Liver (tissue), 2 donors: ENCODE measurements at regions not wholly inside any gene's neighbourhood (a gene's known extent, or its start where the extent isn't known, plus 50 kb on each side); places are given as distances from the start of the nearest gene placed in this dataset.

ENCODE experiments used
- CTCF ChIP-seq: fragments of 150-350 bp; IDR thresholded peaks from 2 replicates; pipeline ENCODE4 v1.5.1; 2017; ENCODE audit warnings: improper control_type of control experiment, low read depth, low read length; ENCODE audit not compliant: missing input control
- YY1 ChIP-seq: IDR thresholded peaks from 2 replicates; pipeline ENCODE4 v1.6.1; 2016; ENCODE audit warnings: antibody characterized with exemption, mild to moderate bottlenecking
- TF ChIP-seq, protein P1 (sequence below): IDR thresholded peaks from 2 replicates; pipeline ENCODE4 v1.6.1; 2016; ENCODE audit warnings: antibody characterized with exemption
- donor health status: healthy.

DNA sequence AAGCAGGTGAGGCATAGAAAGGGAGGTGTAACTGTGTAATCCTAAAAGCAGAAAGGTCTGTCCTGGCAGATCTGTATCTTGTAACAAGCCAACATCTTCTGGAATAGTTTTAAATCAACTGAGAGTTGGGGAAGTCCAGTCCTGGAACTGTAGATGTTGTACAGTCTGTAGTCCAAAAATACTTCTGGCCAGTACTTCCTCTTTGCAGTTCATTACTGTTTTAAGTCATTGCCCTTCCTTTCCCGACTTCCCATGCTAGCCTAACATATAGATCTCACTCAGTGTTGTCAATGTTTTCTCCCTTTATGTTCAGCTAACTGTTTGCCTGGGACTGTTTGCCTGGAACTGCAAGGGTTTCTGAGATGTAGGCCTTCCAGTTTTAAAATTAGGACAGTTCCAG lies 168.5 kb upstream of the ISL1 start:
- no peak for TF ChIP-seq YY1
- TF ChIP-seq CTCF = no peak
- TF ChIP-seq, protein P1, sequence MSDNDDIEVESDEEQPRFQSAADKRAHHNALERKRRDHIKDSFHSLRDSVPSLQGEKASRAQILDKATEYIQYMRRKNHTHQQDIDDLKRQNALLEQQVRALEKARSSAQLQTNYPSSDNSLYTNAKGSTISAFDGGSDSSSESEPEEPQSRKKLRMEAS = no peak
